ENCODE measurements at regions not wholly inside any gene's neighbourhood (a gene's known extent, or its start where the extent isn't known, plus 50 kb on each side); places are given as distances from the start of the nearest gene placed in this dataset.

DNA sequence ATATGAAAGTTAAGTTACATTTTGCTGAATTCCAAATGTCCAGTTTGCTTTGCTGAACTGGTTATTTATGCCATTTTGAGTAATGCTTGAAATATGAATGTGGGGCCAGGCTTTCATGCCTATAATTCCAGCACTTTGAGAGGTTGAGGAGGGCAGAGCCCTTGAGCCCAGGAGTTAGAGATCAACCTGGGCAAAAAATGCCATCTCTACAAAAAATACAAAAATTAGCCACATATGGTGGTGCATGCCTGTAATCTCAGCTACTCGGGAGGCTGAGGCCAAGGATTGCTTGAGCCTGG is 101.2 kb upstream of the ITGA6 start:
- H3K9me3 ChIP-seq: no peaks in the 10 kb centered on the region
- H3K27me3 ChIP-seq: no peaks in the 10 kb centered on the region
- TF ChIP-seq, protein P1, sequence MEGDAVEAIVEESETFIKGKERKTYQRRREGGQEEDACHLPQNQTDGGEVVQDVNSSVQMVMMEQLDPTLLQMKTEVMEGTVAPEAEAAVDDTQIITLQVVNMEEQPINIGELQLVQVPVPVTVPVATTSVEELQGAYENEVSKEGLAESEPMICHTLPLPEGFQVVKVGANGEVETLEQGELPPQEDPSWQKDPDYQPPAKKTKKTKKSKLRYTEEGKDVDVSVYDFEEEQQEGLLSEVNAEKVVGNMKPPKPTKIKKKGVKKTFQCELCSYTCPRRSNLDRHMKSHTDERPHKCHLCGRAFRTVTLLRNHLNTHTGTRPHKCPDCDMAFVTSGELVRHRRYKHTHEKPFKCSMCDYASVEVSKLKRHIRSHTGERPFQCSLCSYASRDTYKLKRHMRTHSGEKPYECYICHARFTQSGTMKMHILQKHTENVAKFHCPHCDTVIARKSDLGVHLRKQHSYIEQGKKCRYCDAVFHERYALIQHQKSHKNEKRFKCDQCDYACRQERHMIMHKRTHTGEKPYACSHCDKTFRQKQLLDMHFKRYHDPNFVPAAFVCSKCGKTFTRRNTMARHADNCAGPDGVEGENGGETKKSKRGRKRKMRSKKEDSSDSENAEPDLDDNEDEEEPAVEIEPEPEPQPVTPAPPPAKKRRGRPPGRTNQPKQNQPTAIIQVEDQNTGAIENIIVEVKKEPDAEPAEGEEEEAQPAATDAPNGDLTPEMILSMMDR (IDR thresholded peaks at IDR 0.05): no peak
- no peak overlapping the region for H3K27ac ChIP-seq
- H3K4me1 ChIP-seq (ENCODE audit: control insufficient read depth in 1 of 2, insufficient read depth in 1 of 2, low read depth in 1 of 2, low read length in 1 of 2): peaks cover 0 to 8% of the 10 kb centered on the region in 2 experiments
- H3K36me3 ChIP-seq: no peaks in the 10 kb centered on the region
- no peak overlapping the region for H3K4me3 ChIP-seq (ENCODE audit: low read depth in 1 of 2, low read length in 1 of 2)

DNA sequence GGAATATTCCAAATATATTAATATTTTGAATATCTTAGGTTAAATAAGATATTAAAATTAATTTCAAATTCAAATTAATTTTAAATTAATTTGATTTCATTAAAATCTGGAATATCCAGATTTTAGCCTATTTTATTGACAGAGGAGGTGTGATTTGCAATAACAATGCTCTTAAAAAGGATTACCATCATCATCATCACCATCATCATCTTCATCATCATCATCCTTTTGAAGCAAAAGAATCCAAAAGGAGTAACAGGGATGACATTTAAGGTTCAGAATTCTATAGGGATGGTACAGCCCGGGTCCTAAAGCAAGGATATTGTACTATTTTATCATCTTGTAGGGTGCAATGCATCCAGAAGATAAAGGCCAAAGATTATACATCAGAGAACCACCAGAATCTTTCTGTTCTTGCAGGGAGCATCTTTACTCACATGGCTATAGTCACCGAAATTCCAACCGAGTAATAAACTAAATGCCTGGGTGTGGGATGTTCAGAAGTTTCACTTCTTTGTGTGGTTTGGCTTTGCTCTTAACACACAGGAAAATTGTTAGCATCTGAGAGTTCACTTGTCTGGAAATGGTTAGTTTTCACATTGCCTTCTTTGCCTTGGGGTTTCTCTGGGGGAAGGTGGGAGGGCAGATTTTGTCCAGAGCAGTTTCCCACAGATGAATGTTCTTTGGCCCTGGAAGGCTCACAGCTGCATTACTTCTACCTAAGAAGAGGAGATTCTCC is 99.1 kb upstream of the ITGA6 start:
- Histone ChIP-seq H3K9me3 (no peaks in the 10 kb centered on the region), H3K27ac (no peak overlapping the region), H3K4me1 (ENCODE audit: control insufficient read depth in 1 of 2, insufficient read depth in 1 of 2, low read depth in 1 of 2, low read length in 1 of 2) (peaks cover 0 to 8% of the 10 kb centered on the region in 2 experiments), H3K27me3 (no peaks in the 10 kb centered on the region), H3K4me3 (ENCODE audit: low read depth in 1 of 2, low read length in 1 of 2) (no peak overlapping the region), H3K36me3 (no peaks in the 10 kb centered on the region)
- TF ChIP-seq, protein P1 (IDR thresholded peaks at IDR 0.05): no peak

DNA sequence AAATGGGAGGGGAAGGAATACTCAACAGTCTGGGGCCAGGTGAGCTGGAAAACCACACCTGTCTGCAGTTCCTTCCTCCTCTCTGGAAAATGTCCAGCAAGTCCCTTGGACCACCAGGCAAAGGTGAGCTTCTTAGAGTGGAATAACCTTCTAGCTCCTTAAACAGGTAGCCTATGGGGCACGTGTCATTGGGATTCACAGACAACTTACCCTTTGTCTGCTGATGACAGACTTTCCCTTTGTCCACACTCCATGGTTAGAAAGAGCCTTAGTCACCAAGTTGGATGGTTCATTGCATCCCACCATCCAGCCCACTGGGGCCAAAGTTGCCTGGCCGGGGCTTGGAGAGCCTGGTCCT is 98.0 kb upstream of the ITGA6 start:
- TF ChIP-seq, protein P1 (IDR thresholded peaks at IDR 0.05): no peak
- H3K36me3 ChIP-seq: no peaks in the 10 kb centered on the region
- H3K27me3 ChIP-seq: no peaks in the 10 kb centered on the region
- H3K4me3 ChIP-seq (ENCODE audit: low read depth in 1 of 2, low read length in 1 of 2): no peak overlapping the region
- no peaks in the 10 kb centered on the region for H3K9me3 ChIP-seq
- H3K4me1 ChIP-seq (ENCODE audit: control insufficient read depth in 1 of 2, insufficient read depth in 1 of 2, low read depth in 1 of 2, low read length in 1 of 2): peaks cover 0 to 8% of the 10 kb centered on the region in 2 experiments
- no peak overlapping the region for H3K27ac ChIP-seq

DNA sequence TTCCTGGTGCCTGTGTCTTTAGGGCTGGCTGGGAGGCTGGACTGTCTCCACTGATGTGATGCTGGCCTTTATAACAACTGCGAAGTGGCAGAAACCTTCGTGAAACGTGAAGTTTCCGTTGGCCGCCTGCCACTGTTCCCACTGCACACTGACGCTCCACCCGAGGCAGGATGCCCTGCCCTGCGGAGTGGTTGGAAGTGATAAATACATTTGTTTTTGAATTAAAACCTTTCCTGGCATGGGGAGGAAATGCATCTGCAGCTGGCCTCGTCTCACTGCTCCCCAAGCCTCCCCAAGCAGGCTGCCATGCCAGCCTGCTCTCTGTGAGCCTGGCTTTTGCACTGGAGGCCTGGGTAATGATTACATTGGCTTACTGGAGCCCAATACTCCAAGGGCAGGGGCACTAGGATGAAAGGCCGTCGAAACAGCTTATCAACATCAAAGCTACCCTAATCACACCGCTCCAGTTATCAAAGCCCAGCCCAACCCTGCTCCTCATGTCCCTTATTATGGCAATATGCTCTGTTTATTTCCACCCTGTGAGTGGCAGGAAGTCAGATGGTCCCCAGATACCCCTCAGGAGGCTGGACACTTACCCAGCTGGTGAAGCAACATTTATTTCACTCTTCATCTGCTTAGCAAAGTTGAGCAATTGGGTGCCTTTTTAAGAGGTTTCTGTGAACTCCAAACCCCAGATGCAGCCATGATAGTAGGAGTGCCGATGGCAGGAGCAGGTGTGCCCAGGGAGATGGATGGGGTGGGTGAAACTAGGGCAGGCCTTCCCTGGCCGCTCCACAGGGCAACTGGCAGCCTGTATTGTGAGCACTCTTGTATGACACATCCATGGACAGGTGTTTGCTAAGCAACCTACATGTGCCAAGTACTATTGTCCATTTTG is 97.4 kb upstream of the ITGA6 start:
- Histone ChIP-seq H3K4me1 (ENCODE audit: control insufficient read depth in 1 of 2, insufficient read depth in 1 of 2, low read depth in 1 of 2, low read length in 1 of 2) (peaks cover 0 to 8% of the 10 kb centered on the region in 2 experiments), H3K4me3 (ENCODE audit: low read depth in 1 of 2, low read length in 1 of 2) (no peak overlapping the region), H3K27me3 (no peaks in the 10 kb centered on the region), H3K9me3 (no peaks in the 10 kb centered on the region), H3K36me3 (no peaks in the 10 kb centered on the region), H3K27ac (no peak overlapping the region)
- TF ChIP-seq, protein P1 (IDR thresholded peaks at IDR 0.05): no peak

DNA sequence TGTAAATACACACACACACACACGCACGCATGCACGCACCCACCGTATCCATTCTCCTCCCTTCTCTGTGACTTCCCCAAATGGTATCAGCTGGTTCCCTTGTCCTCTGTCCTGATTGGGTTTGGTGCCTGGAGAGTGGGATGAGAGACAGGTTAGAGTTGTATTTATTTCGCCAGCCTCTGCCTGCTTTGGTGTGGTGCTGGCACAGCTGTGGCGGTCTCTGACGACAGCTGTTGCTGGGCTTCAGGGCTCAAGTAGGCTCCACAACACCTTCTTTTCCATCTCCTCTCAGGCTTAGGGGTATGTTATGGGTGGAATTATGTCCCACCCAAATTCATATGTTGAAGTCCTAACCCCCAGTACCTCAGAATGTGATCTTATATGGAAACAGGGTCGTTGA is 94.9 kb upstream of the ITGA6 start:
- H3K36me3 ChIP-seq: no peaks in the 10 kb centered on the region
- no peaks in the 10 kb centered on the region for H3K9me3 ChIP-seq
- no peak overlapping the region for H3K4me3 ChIP-seq (ENCODE audit: low read depth in 1 of 2, low read length in 1 of 2)
- no peak overlapping the region for H3K27ac ChIP-seq
- TF ChIP-seq, protein P1 (IDR thresholded peaks at IDR 0.05): no peak
- H3K27me3 ChIP-seq: no peaks in the 10 kb centered on the region
- peaks cover 0 to 8% of the 10 kb centered on the region in 2 experiments for H3K4me1 ChIP-seq (ENCODE audit: control insufficient read depth in 1 of 2, insufficient read depth in 1 of 2, low read depth in 1 of 2, low read length in 1 of 2)

Data from neutrophil (primary cell).